ENCODE measurements at regions not wholly inside any gene's neighbourhood (a gene's known extent, or its start where the extent isn't known, plus 50 kb on each side); places are given as distances from the start of the nearest gene placed in this dataset.
"Not testable (repeated sequence)": the region's sequence is repeated elsewhere in the genome, so short reads cannot be mapped to it uniquely, and the experiment has no call there.

- TF ChIP-seq, protein P1, sequence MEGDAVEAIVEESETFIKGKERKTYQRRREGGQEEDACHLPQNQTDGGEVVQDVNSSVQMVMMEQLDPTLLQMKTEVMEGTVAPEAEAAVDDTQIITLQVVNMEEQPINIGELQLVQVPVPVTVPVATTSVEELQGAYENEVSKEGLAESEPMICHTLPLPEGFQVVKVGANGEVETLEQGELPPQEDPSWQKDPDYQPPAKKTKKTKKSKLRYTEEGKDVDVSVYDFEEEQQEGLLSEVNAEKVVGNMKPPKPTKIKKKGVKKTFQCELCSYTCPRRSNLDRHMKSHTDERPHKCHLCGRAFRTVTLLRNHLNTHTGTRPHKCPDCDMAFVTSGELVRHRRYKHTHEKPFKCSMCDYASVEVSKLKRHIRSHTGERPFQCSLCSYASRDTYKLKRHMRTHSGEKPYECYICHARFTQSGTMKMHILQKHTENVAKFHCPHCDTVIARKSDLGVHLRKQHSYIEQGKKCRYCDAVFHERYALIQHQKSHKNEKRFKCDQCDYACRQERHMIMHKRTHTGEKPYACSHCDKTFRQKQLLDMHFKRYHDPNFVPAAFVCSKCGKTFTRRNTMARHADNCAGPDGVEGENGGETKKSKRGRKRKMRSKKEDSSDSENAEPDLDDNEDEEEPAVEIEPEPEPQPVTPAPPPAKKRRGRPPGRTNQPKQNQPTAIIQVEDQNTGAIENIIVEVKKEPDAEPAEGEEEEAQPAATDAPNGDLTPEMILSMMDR (IDR thresholded peaks at IDR 0.05 in 4 of 5, conservative IDR thresholded peaks at IDR 0.05 in 1 of 5), result not testable (repeated sequence)
- not testable (repeated sequence) for TF ChIP-seq POLR2A (IDR thresholded peaks at IDR 0.05)
Measured at GRCh38 chr2:87622720-87623119, 125.2 kb upstream of the PLGLB2 start.
